PFSK-1 (cell line): ENCODE measurements at regions not wholly inside any gene's neighbourhood (a gene's known extent, or its start where the extent isn't known, plus 50 kb on each side); places are given as distances from the start of the nearest gene placed in this dataset.

Experiments used
- FOXP2 ChIP-seq: optimal IDR thresholded peaks from 2 replicates; pipeline ENCODE3; 2011; ENCODE audit warnings: borderline replicate concordance, control low read depth, inconsistent platforms; ENCODE audit not compliant: insufficient read depth; ENCODE audit errors: extremely low read length, extremely low read depth
- POLR2AphosphoS5 ChIP-seq: IDR thresholded peaks from 2 replicates; pipeline ENCODE4 v1.6.1; 2012; ENCODE audit warnings: low read depth, mild to moderate bottlenecking, control low read depth, low read length, moderate library complexity
- SIN3A ChIP-seq: IDR thresholded peaks from 2 replicates; pipeline ENCODE4 v1.6.1; 2012; ENCODE audit warnings: mild to moderate bottlenecking, low read length, moderate library complexity, borderline replicate concordance; ENCODE audit not compliant: insufficient read depth
- TAF1 ChIP-seq: IDR thresholded peaks from 2 replicates; pipeline ENCODE4 v1.6.1; 2012; ENCODE audit warnings: low read length, control low read depth, borderline replicate concordance; ENCODE audit not compliant: insufficient read depth
- TF ChIP-seq, protein P1 (sequence below), 2 experiments: IDR thresholded peaks; 2 replicates each; pipeline versions ENCODE4 v1.6.1 to v1.8.0; 2011 to 2012; ENCODE audit warnings: low read depth in 2 of 2, low read length in 2 of 2, control low read depth in 1 of 2, inconsistent platforms in 1 of 2, mild to moderate bottlenecking in 1 of 2, moderate library complexity in 1 of 2; ENCODE audit not compliant: insufficient read depth in 1 of 2

DNA sequence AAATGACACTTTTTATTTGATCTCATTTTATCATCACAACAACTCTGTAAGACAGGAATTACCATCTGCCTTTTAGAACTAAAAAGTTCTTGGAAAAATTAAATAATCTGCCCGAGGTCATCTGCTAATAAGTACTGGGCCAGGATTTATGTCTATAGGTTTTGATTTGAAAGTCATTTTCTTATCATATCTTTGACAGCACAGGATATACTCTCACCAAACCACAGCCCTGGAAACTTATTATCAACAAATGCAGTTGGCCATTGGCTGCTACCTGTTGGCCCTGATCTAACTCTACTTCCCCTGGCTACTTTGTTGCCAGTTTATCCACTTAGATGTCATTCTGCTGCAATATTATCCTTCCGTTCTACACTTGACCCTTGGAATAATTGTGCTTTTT lies 354.6 kb downstream of the RAD51AP2 start:
- TF ChIP-seq, protein P1, sequence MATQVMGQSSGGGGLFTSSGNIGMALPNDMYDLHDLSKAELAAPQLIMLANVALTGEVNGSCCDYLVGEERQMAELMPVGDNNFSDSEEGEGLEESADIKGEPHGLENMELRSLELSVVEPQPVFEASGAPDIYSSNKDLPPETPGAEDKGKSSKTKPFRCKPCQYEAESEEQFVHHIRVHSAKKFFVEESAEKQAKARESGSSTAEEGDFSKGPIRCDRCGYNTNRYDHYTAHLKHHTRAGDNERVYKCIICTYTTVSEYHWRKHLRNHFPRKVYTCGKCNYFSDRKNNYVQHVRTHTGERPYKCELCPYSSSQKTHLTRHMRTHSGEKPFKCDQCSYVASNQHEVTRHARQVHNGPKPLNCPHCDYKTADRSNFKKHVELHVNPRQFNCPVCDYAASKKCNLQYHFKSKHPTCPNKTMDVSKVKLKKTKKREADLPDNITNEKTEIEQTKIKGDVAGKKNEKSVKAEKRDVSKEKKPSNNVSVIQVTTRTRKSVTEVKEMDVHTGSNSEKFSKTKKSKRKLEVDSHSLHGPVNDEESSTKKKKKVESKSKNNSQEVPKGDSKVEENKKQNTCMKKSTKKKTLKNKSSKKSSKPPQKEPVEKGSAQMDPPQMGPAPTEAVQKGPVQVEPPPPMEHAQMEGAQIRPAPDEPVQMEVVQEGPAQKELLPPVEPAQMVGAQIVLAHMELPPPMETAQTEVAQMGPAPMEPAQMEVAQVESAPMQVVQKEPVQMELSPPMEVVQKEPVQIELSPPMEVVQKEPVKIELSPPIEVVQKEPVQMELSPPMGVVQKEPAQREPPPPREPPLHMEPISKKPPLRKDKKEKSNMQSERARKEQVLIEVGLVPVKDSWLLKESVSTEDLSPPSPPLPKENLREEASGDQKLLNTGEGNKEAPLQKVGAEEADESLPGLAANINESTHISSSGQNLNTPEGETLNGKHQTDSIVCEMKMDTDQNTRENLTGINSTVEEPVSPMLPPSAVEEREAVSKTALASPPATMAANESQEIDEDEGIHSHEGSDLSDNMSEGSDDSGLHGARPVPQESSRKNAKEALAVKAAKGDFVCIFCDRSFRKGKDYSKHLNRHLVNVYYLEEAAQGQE (IDR thresholded peaks at IDR 0.05; ENCODE audit: insufficient read depth in 1 of 2, low read depth in 2 of 2, low read length in 2 of 2): no peak
- TF ChIP-seq SIN3A (no peak), TAF1 (no peak), FOXP2 (no peak), POLR2AphosphoS5 (no peak)

DNA sequence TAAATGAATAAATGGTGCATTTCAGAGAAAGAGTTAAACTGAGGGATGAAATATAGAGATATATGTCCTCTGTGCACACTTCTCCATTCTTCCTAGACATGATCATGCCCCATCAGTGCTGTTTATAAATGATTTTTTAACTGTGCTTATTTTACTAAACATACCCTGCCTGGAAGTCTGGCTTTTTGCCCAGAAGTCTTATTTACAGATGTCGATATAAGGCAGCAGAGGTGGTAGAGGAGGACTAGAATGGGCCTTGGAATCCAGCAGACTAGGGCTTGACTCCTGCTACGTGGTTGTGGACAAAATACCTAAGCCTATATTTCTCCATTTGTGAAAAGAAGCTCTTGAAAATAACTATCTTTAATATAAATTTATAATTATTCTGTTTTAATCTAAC lies 355.5 kb downstream of the RAD51AP2 start:
- TF ChIP-seq, protein P1 (IDR thresholded peaks at IDR 0.05; ENCODE audit: insufficient read depth in 1 of 2, low read depth in 2 of 2, low read length in 2 of 2): no peak
- TF ChIP-seq TAF1: no peak
- no peak for TF ChIP-seq SIN3A
- TF ChIP-seq POLR2AphosphoS5: no peak
- no peak for TF ChIP-seq FOXP2

DNA sequence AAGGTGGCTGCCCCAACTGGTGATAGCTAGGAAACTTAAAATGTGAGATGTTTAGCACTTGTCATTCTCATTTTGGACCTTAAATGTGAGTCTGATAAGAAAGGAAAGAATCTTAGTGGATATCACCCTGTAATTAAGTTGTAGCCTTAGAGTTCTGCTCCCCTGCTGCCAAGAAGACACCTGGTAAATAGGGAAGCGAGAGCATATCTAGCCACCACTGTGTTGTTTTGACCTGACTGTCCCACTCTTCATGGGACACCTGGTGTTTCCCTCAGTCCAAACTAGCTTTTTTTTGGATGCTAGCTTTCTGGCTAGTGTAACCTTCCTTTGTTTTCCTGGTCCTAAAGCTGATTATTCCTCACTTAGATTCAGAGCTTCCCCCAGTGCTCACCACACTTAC lies 357.6 kb downstream of the RAD51AP2 start:
- TF ChIP-seq SIN3A: no peak
- no peak for TF ChIP-seq FOXP2
- no peak for TF ChIP-seq POLR2AphosphoS5
- TF ChIP-seq TAF1: no peak
- TF ChIP-seq, protein P1 (IDR thresholded peaks at IDR 0.05; ENCODE audit: insufficient read depth in 1 of 2, low read depth in 2 of 2, low read length in 2 of 2): no peak

DNA sequence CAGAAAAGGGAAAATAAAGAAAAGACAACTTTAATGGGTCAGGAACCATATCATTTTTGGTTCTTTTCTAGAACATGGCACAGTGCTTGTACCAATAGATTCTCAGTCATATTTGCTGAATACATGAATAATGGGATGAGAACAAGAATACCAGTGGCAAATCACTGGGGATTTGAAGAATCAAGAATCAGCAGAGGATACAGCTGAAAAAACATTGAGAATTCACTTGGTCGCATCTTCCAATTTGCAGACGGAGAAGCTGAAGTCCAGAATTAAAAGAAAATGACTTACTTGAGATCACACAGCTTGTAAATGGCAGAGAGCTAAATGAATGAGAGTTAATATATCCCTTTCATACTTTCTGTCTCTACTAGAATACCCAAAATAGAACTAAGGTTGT lies 362.2 kb downstream of the RAD51AP2 start:
- TF ChIP-seq, protein P1 (IDR thresholded peaks at IDR 0.05; ENCODE audit: insufficient read depth in 1 of 2, low read depth in 2 of 2, low read length in 2 of 2): no peak
- TF ChIP-seq FOXP2: no peak
- no peak for TF ChIP-seq SIN3A
- no peak for TF ChIP-seq POLR2AphosphoS5
- TF ChIP-seq TAF1: no peak

DNA sequence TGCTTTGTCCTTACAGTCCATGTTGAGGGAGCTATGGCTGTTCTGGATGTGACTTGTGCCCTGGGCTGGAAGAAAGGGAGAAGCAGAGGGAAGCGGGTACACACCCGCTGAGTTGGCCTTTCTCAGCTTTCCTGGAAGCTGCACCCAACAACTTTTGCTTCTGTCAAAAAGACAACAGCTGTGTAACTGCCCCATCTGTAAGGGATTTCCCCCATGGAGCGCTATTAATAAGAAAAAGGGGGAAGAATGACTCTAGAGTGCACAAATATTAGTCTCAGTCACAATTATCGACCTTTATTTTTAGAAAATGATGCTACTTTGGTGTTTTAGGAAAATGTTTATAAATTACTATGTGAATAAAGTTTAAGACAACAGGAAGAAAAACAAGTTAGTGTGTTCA lies 368.3 kb downstream of the RAD51AP2 start:
- TF ChIP-seq POLR2AphosphoS5 (no peak), FOXP2 (no peak), TAF1 (no peak)
- TF ChIP-seq, protein P1 (IDR thresholded peaks at IDR 0.05; ENCODE audit: insufficient read depth in 1 of 2, low read depth in 2 of 2, low read length in 2 of 2): no peak
